Omental fat pad (tissue), 3 donors: ENCODE measurements at regions not wholly inside any gene's neighbourhood (a gene's known extent, or its start where the extent isn't known, plus 50 kb on each side); places are given as distances from the start of the nearest gene placed in this dataset.
"Not testable (repeated sequence)": the region's sequence is repeated elsewhere in the genome, so short reads cannot be mapped to it uniquely, and the experiment has no call there.

Source experiments
- ATAC-seq: fragments of 150-250 bp; one replicate; pipeline ENCODE4 v1.9.1; 2016; ENCODE audit warnings: mild to moderate bottlenecking, moderate library complexity; ENCODE audit not compliant: low FRiP score
- DNase-seq: peaks from one replicate; pipeline ENCODE4 v3.0.0-alpha.2; 2019; ENCODE audit warnings: low spot score
- CTCF ChIP-seq, 3 donors: fragments of 450-650 bp; IDR thresholded peaks; one replicate each; pipeline ENCODE4 v1.5.1; 2016 to 2017; ENCODE audit warnings: antibody characterized with exemption in 3 of 3, mild to moderate bottlenecking in 3 of 3, moderate library complexity in 2 of 3

DNA sequence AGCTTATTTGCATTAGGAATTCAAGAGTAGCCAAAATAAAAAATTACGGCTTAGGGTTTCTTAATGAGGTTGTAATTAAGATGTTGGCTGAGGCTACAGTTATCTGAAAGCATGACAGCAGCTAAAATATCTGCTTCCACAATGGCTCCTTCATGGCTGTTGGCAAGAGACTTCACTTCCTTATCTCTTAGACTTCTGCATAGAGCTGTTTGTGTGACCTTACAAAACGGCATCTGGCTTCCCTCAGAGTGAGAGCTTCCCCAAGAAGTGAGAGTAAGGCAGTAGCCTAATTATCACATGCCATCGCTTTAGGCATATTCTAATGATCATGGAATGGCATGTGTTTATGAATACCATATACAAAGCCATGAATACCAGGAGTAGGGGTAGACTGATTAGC, 57.6 kb downstream of the CCDC59 start:
- DNase-seq (no peak), ATAC-seq (no peak)
- TF ChIP-seq CTCF (IDR thresholded peaks at IDR 0.05) = no peak

DNA sequence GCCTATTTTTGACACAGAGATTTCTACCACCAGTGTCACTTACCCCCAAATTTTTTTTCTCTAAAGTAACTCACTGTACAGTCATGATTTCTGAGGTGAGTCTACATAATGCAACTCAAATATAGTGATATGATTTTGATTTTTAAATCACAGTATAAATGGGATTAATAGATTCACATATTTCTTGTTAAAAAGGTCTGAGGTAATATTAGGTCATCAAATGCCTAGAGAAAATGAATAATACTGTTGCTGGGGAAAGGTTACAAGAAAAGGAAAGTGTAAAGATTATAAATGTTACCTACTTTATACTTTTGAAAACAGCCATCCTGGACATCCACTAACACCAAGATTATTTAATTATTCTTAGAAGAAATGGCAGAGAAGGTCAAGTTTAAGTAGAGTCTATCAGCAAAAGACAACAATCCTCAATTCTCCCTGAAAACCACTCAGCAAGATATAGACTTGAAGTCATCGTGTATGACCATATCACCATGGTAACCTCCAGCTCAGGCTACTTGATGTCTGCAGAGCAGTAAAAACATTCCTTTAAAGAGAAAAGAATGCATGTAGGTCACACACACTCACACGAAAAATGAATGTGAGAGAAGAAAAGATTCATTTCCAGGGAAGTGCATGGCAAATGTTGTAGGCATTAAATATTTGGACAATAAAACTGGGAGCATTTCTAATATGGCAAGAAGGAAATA, 58.7 kb downstream of the CCDC59 start:
- TF ChIP-seq CTCF (IDR thresholded peaks at IDR 0.05) = no peak
- ATAC-seq = no peak

GRCh38 chr12:82290415-82290814, 67.8 kb downstream of the CCDC59 start:
- TF ChIP-seq CTCF (IDR thresholded peaks at IDR 0.05) = no peak
- no peak for DNase-seq
- ATAC-seq = no peak

More for the DNA sequence above, 58.7 kb downstream of the CCDC59 start:
- DNase-seq = no peak

DNA sequence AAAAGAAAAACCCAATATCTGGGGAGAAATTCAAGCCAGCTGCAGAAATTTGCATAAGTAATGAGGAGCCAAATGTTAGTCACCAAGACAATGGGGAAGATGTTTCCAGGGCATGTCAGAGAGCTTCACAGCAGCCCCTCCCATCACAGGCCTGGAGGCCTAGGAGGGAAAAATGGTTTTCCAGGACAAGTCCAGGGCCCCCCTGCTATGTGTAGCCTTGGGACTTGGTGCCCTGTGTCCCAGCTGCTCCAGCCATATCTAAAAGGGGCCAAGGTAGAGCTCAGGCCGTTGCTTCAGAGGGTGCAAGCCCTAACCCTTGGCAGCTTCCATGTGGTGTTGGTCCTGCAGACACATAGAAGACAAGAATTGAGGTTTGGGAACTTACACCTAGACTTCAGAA, 76.9 kb downstream of the CCDC59 start:
- ATAC-seq, DNase-seq: not testable (repeated sequence)

GRCh38 chr12:82279536-82280058, 78.6 kb downstream of the CCDC59 start:
- ATAC-seq (no peak), DNase-seq (no peak)
- no peak for TF ChIP-seq CTCF (IDR thresholded peaks at IDR 0.05)

GRCh38 chr12:82277582-82277981, 80.6 kb downstream of the CCDC59 start:
- no peak for DNase-seq
- no peak for TF ChIP-seq CTCF (IDR thresholded peaks at IDR 0.05)
- ATAC-seq = no peak

DNA sequence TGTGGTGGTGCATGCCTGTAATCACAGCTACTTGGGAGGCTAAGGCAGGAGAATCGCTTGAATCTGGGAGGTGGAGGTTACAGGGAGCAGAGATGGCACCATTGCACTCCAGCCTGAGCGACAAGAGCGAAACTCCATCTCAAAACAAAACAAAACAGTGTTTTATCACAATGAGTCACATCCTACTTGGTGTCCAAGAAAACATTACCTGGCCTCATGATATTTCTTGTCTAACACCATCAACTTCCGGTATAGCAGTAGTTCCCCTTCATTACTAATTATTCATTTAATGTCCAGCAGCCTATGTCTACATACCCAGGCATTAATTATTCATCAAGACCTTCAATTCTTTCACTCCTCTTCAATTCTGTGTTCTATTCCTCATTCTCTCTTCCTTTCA, 115.5 kb downstream of the CCDC59 start:
- ATAC-seq (no peak), DNase-seq (no peak)
- no peak for TF ChIP-seq CTCF (IDR thresholded peaks at IDR 0.05)
